NCI-H524 treated with DMSO at 0.1 percent for 48 hours (cell line): ENCODE measurements at regions not wholly inside any gene's neighbourhood (a gene's known extent, or its start where the extent isn't known, plus 50 kb on each side); places are given as distances from the start of the nearest gene placed in this dataset.

Experiments
- DNase-seq: peaks from one replicate; lab custom pipeline; 2025; lab: John Stamatoyannopoulos, UW

- DNase-seq = no peak
These were observed 355.1 kb upstream of the MGMT start for GRCh38 chr10:129111922-129112321.

DNA sequence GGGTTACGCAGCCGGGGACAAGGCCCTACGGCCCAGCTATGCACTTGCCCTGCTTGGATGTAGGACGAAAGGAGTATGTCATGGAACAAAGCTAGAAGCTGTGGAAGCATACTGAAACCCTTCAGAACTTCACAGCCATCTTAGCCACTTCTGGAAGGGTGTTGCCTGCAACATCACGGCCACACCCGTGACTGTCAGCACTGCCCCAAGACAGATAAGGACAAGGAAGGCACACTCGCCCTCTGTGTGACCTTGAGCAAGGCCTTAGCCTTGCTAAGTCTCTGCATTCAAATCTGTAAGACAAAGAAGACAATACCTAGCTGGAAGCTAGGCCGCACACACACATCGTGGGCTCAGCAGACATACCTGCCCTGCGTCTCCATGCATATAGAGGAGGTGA is 352.5 kb upstream of the MGMT start:
- no peak for DNase-seq

- no peak for DNase-seq
These were observed 350.7 kb upstream of the MGMT start for GRCh38 chr10:129116371-129116770.

- no peak for DNase-seq
These were observed 346.6 kb upstream of the MGMT start for GRCh38 chr10:129120441-129120840.

DNA sequence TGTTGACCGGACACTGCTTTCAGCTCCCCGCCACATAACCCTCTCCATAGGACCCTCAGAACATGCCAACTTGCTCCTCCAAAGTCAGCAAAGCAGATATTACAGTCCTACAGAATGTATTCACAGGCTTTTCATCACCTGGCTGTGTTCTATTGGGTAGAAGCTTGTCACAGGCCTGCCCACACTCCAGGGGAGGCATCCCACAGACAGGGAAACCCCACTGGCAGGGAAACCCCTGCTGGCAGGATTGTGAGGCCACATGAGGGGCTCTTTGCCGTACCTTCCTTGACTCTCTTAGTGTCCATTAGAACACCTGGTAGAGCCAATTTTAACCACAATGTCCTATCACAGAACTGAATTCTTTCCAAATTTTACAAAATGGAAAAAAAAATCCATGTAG is 344.2 kb upstream of the MGMT start:
- DNase-seq = no peak

- DNase-seq = no peak
These were observed 343.6 kb upstream of the MGMT start for GRCh38 chr10:129123428-129123827.

DNA sequence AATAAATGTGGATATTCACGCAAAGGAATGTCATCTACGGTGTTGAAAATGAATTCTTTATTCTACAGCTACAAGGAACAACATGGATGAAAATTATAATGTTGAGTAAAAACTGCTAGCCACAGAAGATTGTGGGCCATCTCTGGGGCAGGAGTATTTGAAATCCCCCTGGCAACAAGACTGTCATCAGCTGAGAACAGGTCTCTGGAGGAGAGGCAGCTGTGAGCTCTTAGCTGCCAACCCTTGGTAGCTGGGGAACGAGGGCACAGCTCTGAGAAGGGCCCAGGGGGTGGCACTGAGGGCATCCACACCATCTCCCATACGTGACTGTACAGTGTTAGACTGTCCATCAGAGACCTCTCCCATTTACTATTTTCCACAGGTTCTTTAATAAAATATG is 340.1 kb upstream of the MGMT start:
- no peak for DNase-seq

DNA sequence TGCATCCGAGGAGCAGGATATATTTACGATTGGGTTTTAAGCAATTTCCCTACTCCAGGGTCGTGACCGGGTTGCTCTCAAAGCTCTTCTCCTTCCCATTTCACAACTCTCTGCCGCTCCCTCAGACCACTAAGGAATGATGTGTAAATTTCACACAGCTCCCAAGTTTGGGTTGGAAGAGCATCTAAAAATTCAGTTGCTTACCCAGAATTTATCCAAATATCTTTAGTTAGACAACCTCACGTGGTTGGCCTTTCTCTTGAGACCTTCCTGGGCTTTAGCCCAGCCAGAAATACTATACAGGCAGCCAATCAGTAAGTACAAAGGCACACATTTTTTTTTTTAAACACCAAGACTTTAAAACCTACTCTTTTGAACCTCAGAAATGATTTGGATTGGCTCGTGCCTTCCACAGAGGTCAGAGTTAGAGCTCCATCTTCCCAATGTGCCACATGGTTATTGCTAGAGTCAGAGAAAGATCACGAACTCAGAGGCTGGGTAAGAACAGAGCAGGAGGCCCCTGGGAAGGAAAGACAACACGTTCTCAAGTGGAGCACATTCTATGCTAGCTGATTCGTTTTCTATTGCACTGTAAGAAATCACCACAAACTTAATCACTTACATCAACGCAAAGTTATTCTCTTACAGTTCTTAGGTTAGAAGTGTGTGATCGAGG is 335.4 kb upstream of the MGMT start:
- DNase-seq = no peak

- no peak for DNase-seq
These were observed 333.2 kb upstream of the MGMT start for GRCh38 chr10:129133856-129134255.

DNA sequence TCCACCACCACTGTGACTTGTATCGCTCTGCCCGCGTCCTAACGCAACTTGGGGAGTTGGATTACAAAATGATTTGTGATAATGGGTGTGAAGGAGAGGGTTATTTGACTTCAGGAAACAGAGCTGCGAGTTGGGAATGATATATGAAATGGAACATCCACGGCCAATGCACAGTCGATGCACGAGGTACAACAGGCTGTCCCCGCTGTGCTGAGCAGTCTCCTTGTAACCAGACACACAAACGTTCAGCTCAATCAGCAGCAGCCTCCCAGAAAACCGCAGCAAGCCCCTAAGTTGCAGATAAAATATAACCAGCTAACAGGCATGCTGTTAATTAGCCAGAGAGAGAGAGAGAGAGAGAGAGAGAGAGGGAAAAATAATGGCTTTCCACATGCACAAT is 332.7 kb upstream of the MGMT start:
- no peak for DNase-seq

DNA sequence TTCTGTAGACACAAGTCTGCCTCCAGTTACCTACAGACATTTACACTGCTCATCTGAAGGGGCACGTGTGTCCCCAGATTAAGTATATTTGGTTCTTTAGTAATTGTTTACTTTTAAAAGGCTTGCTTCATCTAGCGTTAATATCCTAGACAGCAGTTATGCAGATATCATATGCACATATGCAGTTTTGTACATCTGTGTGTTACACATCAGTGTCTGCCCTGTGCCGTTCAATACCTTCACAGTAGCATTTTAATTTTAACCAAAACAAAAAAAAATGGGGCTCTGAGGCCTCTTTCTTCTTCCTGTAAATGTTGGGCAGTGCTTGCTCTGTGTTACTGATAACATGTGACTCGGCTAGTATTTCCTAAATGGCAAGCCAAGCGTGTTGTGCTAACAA is 331.4 kb upstream of the MGMT start:
- DNase-seq = no peak

- DNase-seq = no peak
These were observed 331.0 kb upstream of the MGMT start for GRCh38 chr10:129136074-129136473.

GRCh38 chr10:129136951-129137350 is 330.1 kb upstream of the MGMT start:
- DNase-seq = no peak

DNA sequence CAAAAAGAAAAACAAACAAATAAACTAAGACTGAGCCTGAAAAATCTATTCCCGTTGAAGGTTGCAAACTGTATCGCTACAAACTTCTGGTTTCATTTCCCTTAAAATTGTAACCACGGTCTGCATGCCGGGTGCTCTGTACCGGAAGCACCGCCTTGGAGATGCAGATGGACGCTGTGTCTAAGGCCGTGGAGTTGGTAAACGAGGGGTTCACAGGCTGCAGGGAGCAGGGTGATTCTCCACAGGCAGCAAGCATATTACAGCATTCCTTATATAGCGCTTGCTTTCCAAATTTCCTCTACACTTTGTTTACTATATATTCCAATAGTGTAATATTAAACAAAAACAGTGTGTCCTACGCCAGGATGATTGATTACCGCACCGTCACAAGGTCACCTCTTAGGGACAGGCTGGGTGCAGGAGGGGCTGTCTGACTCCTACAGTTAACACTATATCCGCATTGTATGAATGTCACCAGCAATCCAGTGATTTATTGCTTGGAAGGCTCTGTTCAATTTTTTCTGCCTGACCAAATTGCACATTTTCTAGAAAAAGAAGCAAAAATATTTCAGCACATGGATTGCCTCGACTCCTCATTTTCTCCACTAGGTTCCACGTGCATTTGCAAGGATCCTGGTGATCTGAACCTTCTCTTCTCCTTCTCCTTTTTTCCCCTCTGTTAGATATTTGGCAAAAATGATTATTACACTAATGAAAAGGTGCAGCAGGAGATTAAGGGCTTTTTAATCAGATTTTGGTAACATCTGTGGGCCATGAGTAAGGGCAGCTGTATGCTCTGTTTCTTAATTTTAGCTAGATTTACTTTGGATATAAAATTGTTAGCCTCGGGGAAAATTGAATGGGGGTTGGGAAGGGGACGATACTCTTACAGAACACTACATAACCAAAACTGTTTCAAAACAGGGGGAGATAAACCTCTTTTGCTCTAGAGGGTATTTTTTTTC is 325.8 kb upstream of the MGMT start:
- no peak for DNase-seq

DNA sequence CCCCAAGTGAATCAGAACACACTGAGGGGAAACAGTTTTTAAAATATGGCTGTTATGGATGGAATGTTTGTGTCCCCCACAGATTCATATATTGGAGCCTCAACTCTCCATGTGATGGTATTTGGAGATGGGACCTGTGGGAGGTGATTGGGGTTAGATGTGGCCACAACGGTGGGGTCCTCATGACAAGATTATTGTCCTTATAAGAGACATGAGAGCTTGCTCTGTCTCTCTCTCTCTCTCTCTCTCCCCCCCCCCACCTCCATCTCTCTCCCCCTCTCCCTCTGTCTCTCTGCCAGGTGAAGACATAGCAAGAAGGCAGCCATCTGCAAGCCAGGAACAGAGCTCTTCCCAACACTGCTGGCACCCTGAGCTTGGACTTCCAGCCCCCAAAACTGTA is 315.8 kb upstream of the MGMT start:
- DNase-seq = no peak

GRCh38 chr10:129156406-129156805 is 310.6 kb upstream of the MGMT start:
- no peak for DNase-seq

DNA sequence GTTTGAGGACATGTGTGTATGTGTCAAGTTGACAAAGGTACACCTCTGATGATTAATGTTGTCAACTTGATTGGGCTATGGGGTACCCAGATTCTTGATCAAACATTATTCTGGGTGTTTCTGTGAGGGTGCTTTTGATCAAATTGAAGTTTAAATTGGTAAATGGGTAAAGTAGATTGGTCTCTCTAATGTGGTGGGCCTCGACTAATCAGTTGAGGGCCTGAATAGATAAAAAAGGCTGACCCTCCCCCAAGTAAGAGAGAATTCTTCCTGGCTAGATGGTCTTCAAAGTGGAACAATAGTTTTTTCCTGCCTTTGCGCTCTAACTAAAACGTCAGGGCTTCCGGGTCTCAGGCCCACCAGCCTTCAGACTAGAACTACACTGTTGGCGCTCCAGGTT is 309.9 kb upstream of the MGMT start:
- no peak for DNase-seq

- no peak for DNase-seq
These were observed 305.9 kb upstream of the MGMT start for GRCh38 chr10:129161150-129161549.

DNA sequence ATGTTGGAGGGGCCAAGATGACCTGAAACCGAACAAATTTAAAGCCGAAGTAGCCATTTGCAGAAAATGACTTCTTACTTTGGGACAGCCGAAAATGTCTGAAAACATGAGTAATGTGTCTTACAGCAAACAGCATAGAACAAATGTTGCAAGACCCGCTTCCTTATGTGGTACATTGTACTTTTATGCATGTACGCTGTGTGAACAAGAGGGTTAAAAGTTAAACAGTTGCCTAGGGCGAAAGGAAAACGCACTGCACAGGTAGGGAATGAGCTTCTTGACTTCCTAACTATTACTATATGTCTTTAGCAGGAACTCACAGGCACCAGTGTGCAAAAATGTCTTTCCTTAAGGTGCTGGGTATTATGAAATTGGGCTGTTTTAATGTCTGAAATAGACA is 303.5 kb upstream of the MGMT start:
- no peak for DNase-seq

DNA sequence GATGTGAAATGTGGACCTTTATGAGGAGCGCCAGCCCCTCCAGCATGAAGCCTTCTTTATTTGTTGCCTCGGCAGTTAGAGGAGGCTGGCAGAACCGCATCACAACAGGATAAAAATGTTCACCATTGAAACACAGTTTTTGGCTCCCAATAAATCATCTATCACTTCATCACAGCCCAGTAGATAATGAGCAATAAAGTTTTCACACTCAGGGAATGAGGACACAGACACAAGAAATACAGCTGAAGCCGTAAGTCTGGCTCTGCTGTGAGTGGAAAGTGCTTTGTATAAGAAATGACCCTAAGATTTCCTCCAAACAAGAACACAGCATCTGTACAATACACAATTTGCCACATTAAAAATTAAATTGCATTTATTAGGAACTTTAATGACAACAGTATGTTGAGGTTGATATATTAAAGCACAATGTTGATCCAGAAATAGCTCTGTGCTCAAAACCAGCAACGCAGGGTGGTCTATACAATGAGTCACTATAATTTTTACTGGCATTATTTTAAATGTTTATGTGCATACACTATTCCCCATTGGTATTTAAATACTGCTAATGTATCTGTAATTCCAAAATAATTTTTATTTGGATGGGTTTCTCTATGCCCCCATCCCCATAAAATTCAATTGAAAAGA is 301.8 kb upstream of the MGMT start:
- no peak for DNase-seq

- DNase-seq = no peak
These were observed 301.3 kb upstream of the MGMT start for GRCh38 chr10:129165770-129166169.

GRCh38 chr10:129168660-129169059 is 298.4 kb upstream of the MGMT start:
- DNase-seq = no peak

GRCh38 chr10:129169115-129169514 is 297.9 kb upstream of the MGMT start:
- no peak for DNase-seq
